Stomach (tissue), 4 donors: ENCODE measurements at regions not wholly inside any gene's neighbourhood (a gene's known extent, or its start where the extent isn't known, plus 50 kb on each side); places are given as distances from the start of the nearest gene placed in this dataset.
"Not testable (repeated sequence)": the region's sequence is repeated elsewhere in the genome, so short reads cannot be mapped to it uniquely, and the experiment has no call there.

ENCODE experiments used
- CTCF ChIP-seq, 7 experiments: fragments of 450-650 bp in 4 of 7; fragments of 200-600 bp in 3 of 7; sonication (generic) in 3 of 7; IDR thresholded peaks; one replicate each; pipeline ENCODE4 v1.5.1; 2016 to 2019; ENCODE audit warnings: antibody characterized with exemption in 7 of 7, control low read depth in 2 of 7, mild to moderate bottlenecking in 1 of 7
- POLR2AphosphoS5 ChIP-seq, 3 donors: sonication (generic); formaldehyde crosslinking; IDR thresholded peaks; one replicate each; pipeline ENCODE4 v1.6.1; 2016; ENCODE audit warnings: antibody characterized with exemption in 3 of 3

GRCh38 chr2:138099288-138099687, 135.0 kb downstream of the HNMT start:
- not testable (repeated sequence) for TF ChIP-seq CTCF, POLR2AphosphoS5 (IDR thresholded peaks at IDR 0.05)
